ENCODE measurements at regions not wholly inside any gene's neighbourhood (a gene's known extent, or its start where the extent isn't known, plus 50 kb on each side); places are given as distances from the start of the nearest gene placed in this dataset.
A peak's percentile ranks its signal among the peaks of the same experiment; 100 is the strongest.
"Not testable (repeated sequence)": the region's sequence is repeated elsewhere in the genome, so short reads cannot be mapped to it uniquely, and the experiment has no call there.

GRCh38 chr11:90288212-90288821, 65.5 kb upstream of the CHORDC1 start:
- peak; percentile 54 for DNase-seq (ENCODE audit: low spot score)

- no peak for DNase-seq (ENCODE audit: low spot score)
Observed at GRCh38 chr11:90286640-90287039, 63.8 kb upstream of the CHORDC1 start.

- DNase-seq (ENCODE audit: low spot score), result no peak
Observed at GRCh38 chr11:90284171-90284570, 61.3 kb upstream of the CHORDC1 start.

GRCh38 chr11:90282551-90283071, 59.8 kb upstream of the CHORDC1 start:
- DNase-seq (ENCODE audit: low spot score), result not testable (repeated sequence)

GRCh38 chr11:90274362-90274761, 51.5 kb upstream of the CHORDC1 start:
- DNase-seq (ENCODE audit: low spot score), result no peak
